Jurkat, Clone E6-1 (cell line): ENCODE measurements at regions not wholly inside any gene's neighbourhood (a gene's known extent, or its start where the extent isn't known, plus 50 kb on each side); places are given as distances from the start of the nearest gene placed in this dataset.

Source experiments
- DNase-seq: peaks from one replicate; pipeline ENCODE4 v3.0.0-alpha.2; 2011; ENCODE audit warnings: low read depth, low spot score
- H3K4me3 ChIP-seq: 2 replicates; pipeline ENCODE4 v1.5.1; 2011; ENCODE audit warnings: mild to moderate bottlenecking, low read length, control low read depth, moderate library complexity

- no peak for DNase-seq
These were observed 52.9 kb upstream of the IRX1 start for GRCh38 chr5:3542769-3543168.

GRCh38 chr5:3542158-3542557 is 53.5 kb upstream of the IRX1 start:
- DNase-seq, result no peak

More at GRCh38 chr5:3542769-3543168, 52.9 kb upstream of the IRX1 start:
- no peak overlapping the region for H3K4me3 ChIP-seq

DNA sequence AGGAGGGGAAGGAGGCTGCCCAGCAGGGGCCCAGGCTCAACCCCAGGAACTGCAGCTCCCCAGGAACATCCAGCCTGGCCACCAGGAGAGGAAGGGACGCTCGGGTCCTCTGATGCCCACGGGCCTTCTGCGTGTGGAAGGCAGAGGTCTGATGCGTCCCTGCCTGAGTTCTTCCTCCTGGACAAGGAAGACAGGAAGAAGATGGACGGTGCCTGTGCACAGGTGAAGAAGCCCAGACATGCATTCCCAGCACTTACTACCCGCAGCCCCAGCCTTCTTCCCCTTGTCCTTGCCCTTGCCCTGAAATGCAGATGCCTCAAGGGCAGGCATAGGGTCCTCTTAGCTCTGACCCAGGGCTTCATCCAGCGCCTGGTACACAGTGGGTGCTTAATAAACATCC is 56.7 kb upstream of the IRX1 start:
- no peak for DNase-seq
- H3K4me3 ChIP-seq, result no peak overlapping the region

More at GRCh38 chr5:3542158-3542557, 53.5 kb upstream of the IRX1 start:
- no peak overlapping the region for H3K4me3 ChIP-seq

GRCh38 chr5:3537942-3538341 is 57.7 kb upstream of the IRX1 start:
- no peak overlapping the region for H3K4me3 ChIP-seq
- DNase-seq, result no peak

DNA sequence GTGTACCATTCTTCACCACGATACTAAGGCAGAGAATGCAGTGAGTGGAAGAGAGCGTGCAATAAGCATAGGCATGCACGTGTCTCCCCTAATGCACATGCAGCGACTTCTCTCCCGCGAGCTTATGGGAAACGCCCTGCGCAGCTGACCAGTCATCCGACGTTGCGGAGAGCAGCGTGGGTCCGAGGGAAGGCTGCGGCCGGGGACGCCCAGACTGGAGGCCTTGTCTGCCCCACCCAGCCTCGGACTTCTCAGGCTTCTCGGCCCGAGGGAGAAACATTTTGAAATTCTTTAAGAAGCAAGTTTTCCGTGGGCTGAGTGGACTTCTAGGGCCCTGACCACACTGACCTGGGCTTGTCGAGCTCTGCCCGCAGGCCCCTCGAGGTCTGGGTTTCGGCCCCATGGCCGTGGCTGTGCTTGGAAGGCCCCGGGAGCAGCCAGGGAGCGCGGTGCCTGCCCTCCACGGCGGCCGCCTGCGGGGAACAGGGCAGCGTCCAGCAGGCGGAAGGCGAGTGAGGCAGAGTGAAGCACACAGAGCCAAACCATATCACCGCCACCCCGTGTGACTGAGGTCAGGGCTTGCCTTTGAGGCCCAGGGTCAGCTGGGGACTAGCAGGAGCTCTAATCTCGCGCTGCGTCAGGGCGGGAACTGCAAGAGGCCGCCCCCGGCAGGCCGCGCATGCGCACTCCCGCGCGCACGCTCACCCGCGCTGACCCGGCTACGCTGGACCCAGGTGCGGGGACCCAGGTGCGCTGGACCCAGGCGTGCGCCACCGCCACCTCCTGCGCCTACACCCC is 60.0 kb upstream of the IRX1 start:
- DNase-seq, result no peak
- no peak overlapping the region for H3K4me3 ChIP-seq

- no peak for DNase-seq
- no peak overlapping the region for H3K4me3 ChIP-seq
These were observed 60.6 kb upstream of the IRX1 start for GRCh38 chr5:3534997-3535396.

- H3K4me3 ChIP-seq, result no peak overlapping the region
- DNase-seq, result no peak
These were observed 64.2 kb upstream of the IRX1 start for GRCh38 chr5:3531320-3531986.

DNA sequence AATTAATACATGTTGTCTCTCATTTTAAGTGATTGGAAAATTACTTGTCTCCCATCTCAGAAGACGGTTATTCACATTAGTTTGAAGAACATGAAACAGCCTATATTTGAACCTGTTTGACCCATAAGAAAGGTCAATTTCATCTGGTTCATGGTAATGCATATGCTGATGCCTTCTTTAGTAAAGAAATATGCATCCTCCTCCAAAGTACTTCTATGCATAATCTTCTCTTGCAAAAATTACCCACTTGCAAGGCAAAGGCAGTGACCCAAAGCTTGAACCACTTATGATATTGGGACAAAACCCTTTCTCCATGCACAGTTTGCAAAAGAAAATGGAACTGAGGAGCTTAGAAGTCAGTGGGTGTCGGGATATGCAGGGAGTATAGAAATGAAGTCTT is 65.4 kb upstream of the IRX1 start:
- no peak for DNase-seq
- H3K4me3 ChIP-seq, result no peak overlapping the region

DNA sequence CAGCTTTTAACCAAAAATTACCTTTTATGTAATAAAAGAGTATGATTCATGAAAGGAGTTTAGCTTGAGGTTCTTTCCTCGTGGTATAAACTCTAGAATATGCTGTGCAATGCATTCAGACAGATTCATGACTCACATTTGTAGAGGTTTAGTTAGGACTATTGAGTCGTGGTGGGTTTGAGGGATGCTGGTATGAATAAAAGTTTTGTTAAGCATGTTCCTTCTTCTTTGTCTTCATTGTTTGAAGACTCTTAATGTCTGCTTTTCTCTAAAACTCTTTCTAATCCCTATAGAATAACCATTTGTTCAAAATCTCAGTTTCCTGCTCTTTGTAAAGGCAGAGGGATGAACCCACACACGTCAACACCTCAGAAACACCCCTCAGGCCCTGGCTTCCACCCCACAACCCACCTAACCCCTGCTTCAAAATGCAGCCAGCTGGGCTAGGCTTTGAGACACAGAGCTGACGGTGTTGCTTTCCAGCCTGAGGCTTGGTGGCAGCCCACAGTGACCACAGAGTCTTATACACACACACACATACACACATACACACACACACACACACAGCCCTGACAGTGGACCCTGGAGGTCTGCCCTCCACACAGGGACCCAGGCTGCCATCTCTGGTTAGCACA is 69.0 kb upstream of the IRX1 start:
- H3K4me3 ChIP-seq, result no peak overlapping the region
- no peak for DNase-seq

DNA sequence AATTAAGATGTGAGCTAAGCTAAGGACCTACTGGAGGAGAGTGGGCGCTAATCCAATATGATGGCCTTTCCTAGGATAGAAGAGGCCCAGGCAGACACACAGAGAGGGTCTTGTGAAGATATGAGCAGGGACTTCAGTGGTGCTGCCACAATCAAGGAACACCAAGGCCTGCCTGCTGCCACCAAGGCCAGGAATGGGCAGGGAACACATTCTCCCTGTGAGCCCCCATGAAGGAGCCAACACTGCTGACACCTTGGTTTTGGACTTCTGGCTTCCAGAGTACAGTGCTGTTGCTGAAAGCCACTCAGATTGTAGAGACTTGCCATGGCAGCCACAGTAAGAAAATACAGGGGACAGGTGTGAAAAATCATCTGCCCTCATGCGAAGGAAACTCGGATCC is 73.1 kb upstream of the IRX1 start:
- no peak overlapping the region for H3K4me3 ChIP-seq
- no peak for DNase-seq

- DNase-seq, result no peak
These were observed 77.1 kb upstream of the IRX1 start for GRCh38 chr5:3518576-3518975.

DNA sequence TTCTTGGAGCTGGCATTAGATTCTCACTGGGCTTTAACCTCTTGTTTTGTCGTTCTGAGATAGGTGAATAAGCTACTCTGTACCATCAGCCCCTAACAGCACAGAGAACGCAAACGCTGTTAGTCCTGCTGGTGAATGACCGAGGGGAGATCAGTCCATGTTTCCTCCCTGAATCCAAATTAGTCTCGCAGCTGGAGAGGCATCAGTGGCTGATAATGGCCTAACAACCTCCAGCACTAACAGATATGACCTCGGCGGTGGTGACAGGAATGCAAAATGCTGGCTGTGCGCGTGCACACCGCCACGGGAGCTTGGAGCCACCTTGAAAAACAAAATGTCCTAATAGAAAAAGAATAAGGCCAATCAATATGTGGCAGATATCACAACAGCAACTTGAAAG is 77.6 kb upstream of the IRX1 start:
- no peak overlapping the region for H3K4me3 ChIP-seq
- no peak for DNase-seq

More at GRCh38 chr5:3518576-3518975, 77.1 kb upstream of the IRX1 start:
- H3K4me3 ChIP-seq, result no peak overlapping the region

DNA sequence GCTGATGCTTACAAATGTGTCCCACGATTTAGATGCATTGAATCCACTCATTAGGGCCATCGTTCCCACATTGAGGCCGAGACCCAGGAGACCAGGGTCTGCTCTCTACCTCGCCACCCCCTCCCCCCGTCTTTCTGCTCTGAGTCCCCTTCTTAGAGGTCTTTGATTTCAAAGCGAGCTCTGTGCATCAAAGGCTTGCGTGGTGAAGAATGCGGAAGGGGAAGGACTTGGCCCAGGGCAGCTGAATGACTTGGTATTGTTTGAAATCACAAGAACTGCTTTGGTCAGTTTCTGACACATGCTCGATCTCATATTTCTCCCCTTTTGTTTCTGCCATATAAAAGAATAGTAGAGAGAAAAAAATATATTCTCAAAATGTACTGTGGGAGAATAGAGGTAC is 78.3 kb upstream of the IRX1 start:
- H3K4me3 ChIP-seq, result no peak overlapping the region
- DNase-seq, result no peak

- H3K4me3 ChIP-seq, result no peak overlapping the region
- DNase-seq, result no peak
These were observed 83.1 kb upstream of the IRX1 start for GRCh38 chr5:3512361-3513095.

- DNase-seq, result no peak
- H3K4me3 ChIP-seq, result no peak overlapping the region
These were observed 83.7 kb upstream of the IRX1 start for GRCh38 chr5:3511934-3512333.

- DNase-seq, result no peak
These were observed 84.1 kb upstream of the IRX1 start for GRCh38 chr5:3511519-3511918.

DNA sequence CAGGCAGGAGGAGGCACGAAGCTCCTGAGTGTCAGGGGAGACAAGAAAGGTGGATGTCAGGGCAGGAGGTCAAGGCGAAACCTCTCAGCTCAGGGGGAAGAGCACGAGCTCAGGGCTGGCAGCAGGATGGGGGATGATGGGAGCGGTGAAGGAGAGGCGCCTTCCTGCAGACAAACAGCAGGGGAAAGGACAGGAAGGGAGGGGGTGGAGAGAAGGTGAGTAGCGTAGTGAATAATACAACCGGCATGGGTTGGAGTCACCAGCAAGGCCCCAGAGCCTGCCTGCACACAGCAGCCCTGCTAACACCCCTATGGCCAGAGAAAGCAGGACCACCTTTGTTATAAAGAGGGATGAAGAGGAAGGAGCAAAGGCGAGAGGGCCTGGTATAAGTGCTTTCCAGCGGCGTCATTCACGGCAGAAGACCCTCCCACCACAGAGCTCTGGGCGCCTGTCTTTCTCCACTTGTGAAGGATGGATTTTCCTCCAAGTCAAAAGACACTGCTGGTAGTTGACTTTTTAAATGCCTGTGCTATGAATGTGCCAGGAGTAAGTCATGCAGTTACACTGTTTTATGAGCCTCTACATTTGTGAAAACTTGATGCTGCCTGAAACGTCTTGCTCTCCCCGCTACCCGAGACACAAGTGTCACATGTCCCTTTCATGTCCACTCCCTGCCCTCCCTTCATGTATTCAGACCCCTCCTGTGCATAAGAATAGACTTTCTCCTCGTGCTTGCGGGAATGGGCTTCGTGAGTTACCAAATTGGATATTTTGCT is 84.8 kb upstream of the IRX1 start:
- DNase-seq, result no peak
- H3K4me3 ChIP-seq, result no peak overlapping the region

More at GRCh38 chr5:3511519-3511918, 84.1 kb upstream of the IRX1 start:
- H3K4me3 ChIP-seq, result no peak overlapping the region

DNA sequence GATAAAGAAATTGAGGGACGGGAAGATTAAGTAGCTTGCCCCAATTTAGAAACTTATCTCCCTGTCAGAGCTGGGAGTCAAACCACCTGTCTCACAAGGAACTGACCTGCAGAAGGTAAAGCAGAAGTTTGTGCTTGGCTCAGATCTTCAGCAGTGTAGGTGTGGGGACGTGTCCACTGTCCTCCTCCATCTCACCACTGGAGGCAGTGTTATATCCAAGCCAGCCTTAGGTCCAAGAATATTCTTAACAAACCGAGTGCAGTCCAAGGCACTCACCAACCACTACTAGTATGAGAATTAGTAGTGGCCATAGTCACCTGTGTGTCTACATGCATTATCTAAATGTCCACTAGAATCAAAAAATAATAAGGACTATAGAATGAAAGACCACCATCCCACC is 86.3 kb upstream of the IRX1 start:
- no peak for DNase-seq
- H3K4me3 ChIP-seq, result no peak overlapping the region

- no peak overlapping the region for H3K4me3 ChIP-seq
- no peak for DNase-seq
These were observed 87.2 kb upstream of the IRX1 start for GRCh38 chr5:3508395-3508794.
